Fibroblast of mammary gland (primary cell): ENCODE measurements at regions not wholly inside any gene's neighbourhood (a gene's known extent, or its start where the extent isn't known, plus 50 kb on each side); places are given as distances from the start of the nearest gene placed in this dataset.

Experiments used
- DNase-seq: peaks from one replicate; pipeline ENCODE4 v3.0.0-alpha.2; 2010; ENCODE audit warnings: low read depth
- H3K4me3 ChIP-seq: 2 replicates; pipeline ENCODE4 v1.5.1; 2011; ENCODE audit warnings: low read depth, mild to moderate bottlenecking, low read length, moderate library complexity; ENCODE audit not compliant: control insufficient read depth
- CTCF ChIP-seq: conservative IDR thresholded peaks from 2 replicates; pipeline ENCODE4 v1.5.1; 2011; ENCODE audit warnings: low read depth, low read length, inconsistent platforms; ENCODE audit not compliant: control insufficient read depth, insufficient read depth

- DNase-seq: no peak
- TF ChIP-seq CTCF: no peak
- H3K4me3 ChIP-seq: no peak overlapping the region
Measured at GRCh38 chr5:2991884-2992283, 240.4 kb upstream of the IRX2 start.

GRCh38 chr5:2989517-2989916 is 238.0 kb upstream of the IRX2 start:
- DNase-seq: no peak
- H3K4me3 ChIP-seq: no peak overlapping the region
- no peak for TF ChIP-seq CTCF

GRCh38 chr5:2986301-2986700 is 234.8 kb upstream of the IRX2 start:
- no peak for DNase-seq
- no peak overlapping the region for H3K4me3 ChIP-seq
- no peak for TF ChIP-seq CTCF

GRCh38 chr5:2985718-2986117 is 234.2 kb upstream of the IRX2 start:
- no peak for TF ChIP-seq CTCF
- H3K4me3 ChIP-seq: no peak overlapping the region

GRCh38 chr5:2983583-2984300 is 232.3 kb upstream of the IRX2 start:
- H3K4me3 ChIP-seq: no peak overlapping the region
- no peak for TF ChIP-seq CTCF
- DNase-seq: no peak

More at GRCh38 chr5:2985718-2986117, 234.2 kb upstream of the IRX2 start:
- DNase-seq: no peak

- TF ChIP-seq CTCF: no peak
- no peak for DNase-seq
Measured at GRCh38 chr5:2981652-2982051, 230.2 kb upstream of the IRX2 start.

More at GRCh38 chr5:2981652-2982051, 230.2 kb upstream of the IRX2 start:
- H3K4me3 ChIP-seq: no peak overlapping the region
